ENCODE measurements at regions not wholly inside any gene's neighbourhood (a gene's known extent, or its start where the extent isn't known, plus 50 kb on each side); places are given as distances from the start of the nearest gene placed in this dataset.

GRCh38 chr10:105681051-105681450 is 1040.0 kb downstream of the SORCS3 start:
- TF ChIP-seq CEBPB (IDR thresholded peaks at IDR 0.05; ENCODE audit: low read depth, low read length) (no peak), BCL11A (IDR thresholded peaks at IDR 0.05; ENCODE audit: low read depth in 2 of 2, low read length in 2 of 2) (no peak), EZH2 (IDR thresholded peaks at IDR 0.05; ENCODE audit: low read depth, low read length, severe bottlenecking) (no peak), E2F6 (IDR thresholded peaks at IDR 0.05) (no peak), HDAC2 (IDR thresholded peaks at IDR 0.05; ENCODE audit: borderline replicate concordance in 1 of 2, low read depth in 2 of 2, low read length in 2 of 2) (no peak), EP300 (IDR thresholded peaks at IDR 0.05; ENCODE audit: borderline replicate concordance in 1 of 2, low read depth in 2 of 2, low read length in 2 of 2) (no peak), POLR2A (IDR thresholded peaks at IDR 0.05; ENCODE audit: control extremely low read depth in 1 of 2, low read depth in 2 of 2, low read length in 2 of 2) (no peak), SP1 (IDR thresholded peaks at IDR 0.05; ENCODE audit: low read depth, low read length) (no peak), SP2 (IDR thresholded peaks at IDR 0.05; ENCODE audit: low read length) (no peak), FOSL1 (IDR thresholded peaks at IDR 0.05; ENCODE audit: insufficient read depth, low read depth, low read length) (no peak), GTF2F1 (IDR thresholded peaks at IDR 0.05; ENCODE audit: borderline replicate concordance, low read depth, low read length) (no peak)
- TF ChIP-seq, protein P1, sequence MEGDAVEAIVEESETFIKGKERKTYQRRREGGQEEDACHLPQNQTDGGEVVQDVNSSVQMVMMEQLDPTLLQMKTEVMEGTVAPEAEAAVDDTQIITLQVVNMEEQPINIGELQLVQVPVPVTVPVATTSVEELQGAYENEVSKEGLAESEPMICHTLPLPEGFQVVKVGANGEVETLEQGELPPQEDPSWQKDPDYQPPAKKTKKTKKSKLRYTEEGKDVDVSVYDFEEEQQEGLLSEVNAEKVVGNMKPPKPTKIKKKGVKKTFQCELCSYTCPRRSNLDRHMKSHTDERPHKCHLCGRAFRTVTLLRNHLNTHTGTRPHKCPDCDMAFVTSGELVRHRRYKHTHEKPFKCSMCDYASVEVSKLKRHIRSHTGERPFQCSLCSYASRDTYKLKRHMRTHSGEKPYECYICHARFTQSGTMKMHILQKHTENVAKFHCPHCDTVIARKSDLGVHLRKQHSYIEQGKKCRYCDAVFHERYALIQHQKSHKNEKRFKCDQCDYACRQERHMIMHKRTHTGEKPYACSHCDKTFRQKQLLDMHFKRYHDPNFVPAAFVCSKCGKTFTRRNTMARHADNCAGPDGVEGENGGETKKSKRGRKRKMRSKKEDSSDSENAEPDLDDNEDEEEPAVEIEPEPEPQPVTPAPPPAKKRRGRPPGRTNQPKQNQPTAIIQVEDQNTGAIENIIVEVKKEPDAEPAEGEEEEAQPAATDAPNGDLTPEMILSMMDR (IDR thresholded peaks at IDR 0.05; ENCODE audit: control extremely low read depth in 1 of 3, insufficient read depth in 1 of 3, low read depth in 1 of 3, low read length in 3 of 3), result no peak
